ENCODE measurements at regions not wholly inside any gene's neighbourhood (a gene's known extent, or its start where the extent isn't known, plus 50 kb on each side); places are given as distances from the start of the nearest gene placed in this dataset.

DNA sequence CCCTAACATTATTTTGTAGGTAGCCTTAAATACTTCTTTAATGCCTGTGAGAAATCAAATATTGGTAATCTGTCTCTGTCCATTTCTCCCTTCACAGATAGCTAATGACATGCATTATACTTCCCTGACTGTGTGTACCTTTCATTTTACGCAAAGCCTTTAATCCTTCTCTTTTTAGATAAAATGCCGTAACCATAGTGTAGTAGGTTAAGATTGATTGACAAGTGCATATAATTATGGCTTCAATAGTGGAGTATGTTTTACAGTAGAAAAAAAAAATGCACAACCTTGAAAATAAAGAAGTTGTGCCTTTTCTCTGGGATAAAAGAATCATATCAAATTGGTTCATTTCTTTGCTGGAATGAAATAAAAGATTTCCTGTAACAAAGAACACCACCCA, 559.6 kb upstream of the GRAMD2B start:
- TF ChIP-seq, protein P1, sequence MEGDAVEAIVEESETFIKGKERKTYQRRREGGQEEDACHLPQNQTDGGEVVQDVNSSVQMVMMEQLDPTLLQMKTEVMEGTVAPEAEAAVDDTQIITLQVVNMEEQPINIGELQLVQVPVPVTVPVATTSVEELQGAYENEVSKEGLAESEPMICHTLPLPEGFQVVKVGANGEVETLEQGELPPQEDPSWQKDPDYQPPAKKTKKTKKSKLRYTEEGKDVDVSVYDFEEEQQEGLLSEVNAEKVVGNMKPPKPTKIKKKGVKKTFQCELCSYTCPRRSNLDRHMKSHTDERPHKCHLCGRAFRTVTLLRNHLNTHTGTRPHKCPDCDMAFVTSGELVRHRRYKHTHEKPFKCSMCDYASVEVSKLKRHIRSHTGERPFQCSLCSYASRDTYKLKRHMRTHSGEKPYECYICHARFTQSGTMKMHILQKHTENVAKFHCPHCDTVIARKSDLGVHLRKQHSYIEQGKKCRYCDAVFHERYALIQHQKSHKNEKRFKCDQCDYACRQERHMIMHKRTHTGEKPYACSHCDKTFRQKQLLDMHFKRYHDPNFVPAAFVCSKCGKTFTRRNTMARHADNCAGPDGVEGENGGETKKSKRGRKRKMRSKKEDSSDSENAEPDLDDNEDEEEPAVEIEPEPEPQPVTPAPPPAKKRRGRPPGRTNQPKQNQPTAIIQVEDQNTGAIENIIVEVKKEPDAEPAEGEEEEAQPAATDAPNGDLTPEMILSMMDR (conservative IDR thresholded peaks at IDR 0.05; ENCODE audit: control insufficient read depth, insufficient read depth, low read depth, low read length), result no peak
- no peak for DNase-seq (ENCODE audit: low read depth)
- no peak overlapping the region for H3K4me3 ChIP-seq (ENCODE audit: control insufficient read depth, low read depth, low read length)

DNA sequence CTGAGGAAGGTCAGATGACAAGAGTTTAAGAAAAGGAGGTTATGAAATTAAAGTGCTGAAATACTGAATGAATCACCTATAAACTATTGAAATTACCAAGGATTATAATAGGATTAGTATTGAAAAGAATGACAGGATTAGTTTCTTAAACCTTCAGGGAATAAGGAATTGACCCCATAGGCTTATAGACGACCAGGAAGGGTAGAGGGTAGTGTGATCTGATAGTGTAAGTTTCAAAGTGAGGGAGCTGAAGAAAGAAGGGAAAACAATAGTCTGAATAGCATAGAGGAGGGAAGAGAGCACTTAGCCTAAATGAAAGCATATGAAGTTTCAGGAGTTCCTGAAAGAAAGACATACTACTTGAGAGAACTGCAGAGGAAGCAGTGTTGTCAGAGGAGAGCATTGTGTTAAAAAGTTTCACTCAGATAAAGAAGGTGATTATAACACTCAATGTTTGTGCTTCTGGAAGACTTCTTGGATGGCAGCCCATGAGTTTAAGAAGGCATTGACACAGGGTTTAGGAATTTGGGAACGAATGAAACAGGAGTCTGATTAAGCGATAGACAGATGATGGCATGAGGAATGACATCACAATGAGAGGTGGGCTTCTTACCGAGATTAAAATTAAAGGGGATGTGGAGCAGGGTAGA, 557.9 kb upstream of the GRAMD2B start:
- TF ChIP-seq, protein P1 (conservative IDR thresholded peaks at IDR 0.05; ENCODE audit: control insufficient read depth, insufficient read depth, low read depth, low read length), result no peak
- DNase-seq (ENCODE audit: low read depth), result peak; percentile 68

DNA sequence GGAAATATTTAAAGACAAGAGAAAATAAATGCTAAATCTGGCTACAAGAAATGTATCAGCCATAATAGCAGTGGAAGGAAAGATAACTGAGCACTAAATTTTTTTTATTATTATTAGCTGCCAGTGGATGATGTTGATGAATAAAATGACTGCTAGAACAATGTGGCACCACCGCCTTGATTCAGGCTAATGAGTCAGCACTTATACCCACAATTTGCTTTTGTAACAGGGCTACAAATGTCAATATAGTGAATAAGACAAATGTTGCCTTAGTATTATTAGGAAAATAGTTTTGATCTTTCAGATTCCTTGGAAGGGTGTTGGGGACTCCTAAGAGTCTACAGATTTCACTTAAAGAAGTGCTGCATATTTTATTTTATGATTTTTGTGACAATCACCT, 555.2 kb upstream of the GRAMD2B start:
- TF ChIP-seq, protein P1 (conservative IDR thresholded peaks at IDR 0.05; ENCODE audit: control insufficient read depth, insufficient read depth, low read depth, low read length), result no peak
- DNase-seq (ENCODE audit: low read depth), result peak; percentile 16

More for the DNA sequence above, 557.9 kb upstream of the GRAMD2B start:
- H3K4me3 ChIP-seq (ENCODE audit: control insufficient read depth, low read depth, low read length), result no peak overlapping the region

DNA sequence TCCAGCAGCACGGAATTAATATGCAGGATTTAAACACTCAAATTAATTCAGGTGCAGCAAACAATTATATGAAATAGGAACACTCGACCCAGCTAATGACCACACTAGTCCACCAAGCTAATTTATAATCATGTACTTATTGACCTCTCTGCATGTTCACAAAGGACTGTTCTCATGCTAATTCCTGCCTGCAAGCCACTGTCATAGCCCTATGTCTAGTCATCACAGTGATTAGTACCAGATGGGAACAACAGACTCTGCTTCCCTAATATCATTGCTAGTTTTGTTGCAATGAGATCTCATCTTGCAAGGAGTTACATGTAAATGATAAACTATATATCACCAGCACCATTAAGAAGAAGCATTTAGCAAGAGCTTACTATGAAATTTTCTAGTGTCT, 553.0 kb upstream of the GRAMD2B start:
- H3K4me3 ChIP-seq (ENCODE audit: control insufficient read depth, low read depth, low read length), result no peak overlapping the region
- peak; percentile 89 for DNase-seq (ENCODE audit: low read depth)
- TF ChIP-seq, protein P1 (conservative IDR thresholded peaks at IDR 0.05; ENCODE audit: control insufficient read depth, insufficient read depth, low read depth, low read length), result no peak

More for the DNA sequence above, 555.2 kb upstream of the GRAMD2B start:
- H3K4me3 ChIP-seq (ENCODE audit: control insufficient read depth, low read depth, low read length), result no peak overlapping the region

DNA sequence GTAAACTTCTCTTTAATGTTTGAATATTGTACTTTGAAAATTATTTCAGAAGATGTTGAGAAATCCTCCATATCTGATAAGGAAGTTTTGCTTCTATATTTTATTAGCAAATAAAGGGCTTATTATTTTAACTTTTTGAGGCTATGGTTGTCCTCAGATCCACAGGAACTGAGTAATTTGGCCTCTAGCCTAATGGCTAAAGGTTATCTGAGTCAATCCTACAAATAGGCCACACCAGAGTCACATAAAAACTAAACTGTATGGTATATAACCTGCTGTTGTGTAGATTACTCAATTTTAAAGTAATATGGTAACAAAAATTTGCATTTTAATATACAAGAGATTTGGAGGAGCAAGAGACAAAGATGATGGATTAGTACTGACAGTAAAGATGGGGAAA, 549.2 kb upstream of the GRAMD2B start:
- TF ChIP-seq, protein P1 (conservative IDR thresholded peaks at IDR 0.05; ENCODE audit: control insufficient read depth, insufficient read depth, low read depth, low read length), result no peak
- peak; percentile 49 for DNase-seq (ENCODE audit: low read depth)
- H3K4me3 ChIP-seq (ENCODE audit: control insufficient read depth, low read depth, low read length), result no peak overlapping the region

DNA sequence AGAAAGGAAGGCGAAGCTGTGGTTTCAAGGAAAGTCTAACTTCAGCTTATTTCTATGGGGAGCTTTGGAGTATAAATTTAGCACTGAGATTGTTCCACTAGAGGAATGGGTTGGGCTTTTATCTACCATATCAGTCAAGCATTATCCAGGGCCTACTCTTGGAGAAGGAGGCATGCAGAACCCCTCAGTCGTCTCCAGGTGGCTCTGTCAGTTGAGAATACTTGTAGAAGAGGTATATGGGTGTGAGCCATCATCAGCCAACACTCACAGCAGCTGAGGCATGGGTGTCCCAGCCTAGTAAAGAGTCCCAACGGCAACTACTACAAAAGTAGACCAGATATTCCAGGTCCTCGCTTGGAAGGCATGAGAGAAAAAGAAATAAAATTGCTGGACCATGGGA, 548.5 kb upstream of the GRAMD2B start:
- DNase-seq (ENCODE audit: low read depth), result no peak

More for the DNA sequence above, 548.5 kb upstream of the GRAMD2B start:
- TF ChIP-seq, protein P1 (conservative IDR thresholded peaks at IDR 0.05; ENCODE audit: control insufficient read depth, insufficient read depth, low read depth, low read length), result no peak
- H3K4me3 ChIP-seq (ENCODE audit: control insufficient read depth, low read depth, low read length), result no peak overlapping the region

Data from fibroblast of mammary gland (primary cell).